SH-SY5Y (cell line): ENCODE measurements at regions not wholly inside any gene's neighbourhood (a gene's known extent, or its start where the extent isn't known, plus 50 kb on each side); places are given as distances from the start of the nearest gene placed in this dataset.

ENCODE experiments used
- GATA2 ChIP-seq: IDR thresholded peaks from 2 replicates; pipeline ENCODE4 v1.6.1; 2011; ENCODE audit warnings: mild to moderate bottlenecking, low read depth, low read length
- GATA3 ChIP-seq: IDR thresholded peaks from 2 replicates; pipeline ENCODE4 v1.6.1; 2011; ENCODE audit warnings: low read depth, mild to moderate bottlenecking, low read length, moderate library complexity

DNA sequence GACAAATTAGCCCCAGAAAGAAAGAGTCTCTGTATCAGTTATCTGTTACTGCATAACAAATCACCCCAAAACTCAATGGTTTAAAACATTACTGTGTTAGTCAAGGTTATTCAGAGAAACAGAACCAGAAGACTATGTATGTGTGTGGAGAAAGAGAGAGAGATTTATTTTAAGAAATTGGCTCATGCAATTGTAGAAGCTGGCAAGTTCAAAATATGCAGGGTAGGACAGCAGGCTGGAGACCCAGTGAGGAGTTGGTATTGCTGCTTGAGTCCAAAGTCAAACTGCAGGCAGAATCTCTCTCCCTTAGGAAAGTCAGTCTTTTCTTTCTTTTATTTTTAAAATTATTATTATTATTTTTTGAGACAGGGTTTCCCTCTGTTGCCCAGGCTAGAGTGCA, 50.2 kb upstream of the TNR start:
- TF ChIP-seq GATA2 (no peak), GATA3 (no peak)
